ENCODE measurements at regions not wholly inside any gene's neighbourhood (a gene's known extent, or its start where the extent isn't known, plus 50 kb on each side); places are given as distances from the start of the nearest gene placed in this dataset.

DNA sequence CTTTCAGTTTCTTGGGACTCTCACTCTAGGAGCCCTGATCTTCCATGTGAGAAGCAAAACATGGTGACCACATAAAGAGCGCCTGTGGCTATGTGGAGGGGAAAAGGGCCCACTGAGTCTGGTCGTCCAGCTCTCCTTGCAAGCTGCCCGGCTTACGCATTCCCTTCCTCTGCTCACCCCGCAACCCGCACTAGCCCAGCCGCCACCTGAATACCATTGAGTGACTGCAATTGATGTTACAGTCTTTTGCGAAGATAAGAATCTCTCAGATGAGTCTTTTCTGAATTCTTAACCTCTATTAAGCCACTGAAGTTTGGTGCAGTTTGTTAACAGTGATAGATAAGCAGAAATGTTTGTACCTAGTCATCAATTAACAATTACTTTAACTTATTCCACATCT lies 589.0 kb upstream of the DPPA4 start:
- TF ChIP-seq, protein P1, sequence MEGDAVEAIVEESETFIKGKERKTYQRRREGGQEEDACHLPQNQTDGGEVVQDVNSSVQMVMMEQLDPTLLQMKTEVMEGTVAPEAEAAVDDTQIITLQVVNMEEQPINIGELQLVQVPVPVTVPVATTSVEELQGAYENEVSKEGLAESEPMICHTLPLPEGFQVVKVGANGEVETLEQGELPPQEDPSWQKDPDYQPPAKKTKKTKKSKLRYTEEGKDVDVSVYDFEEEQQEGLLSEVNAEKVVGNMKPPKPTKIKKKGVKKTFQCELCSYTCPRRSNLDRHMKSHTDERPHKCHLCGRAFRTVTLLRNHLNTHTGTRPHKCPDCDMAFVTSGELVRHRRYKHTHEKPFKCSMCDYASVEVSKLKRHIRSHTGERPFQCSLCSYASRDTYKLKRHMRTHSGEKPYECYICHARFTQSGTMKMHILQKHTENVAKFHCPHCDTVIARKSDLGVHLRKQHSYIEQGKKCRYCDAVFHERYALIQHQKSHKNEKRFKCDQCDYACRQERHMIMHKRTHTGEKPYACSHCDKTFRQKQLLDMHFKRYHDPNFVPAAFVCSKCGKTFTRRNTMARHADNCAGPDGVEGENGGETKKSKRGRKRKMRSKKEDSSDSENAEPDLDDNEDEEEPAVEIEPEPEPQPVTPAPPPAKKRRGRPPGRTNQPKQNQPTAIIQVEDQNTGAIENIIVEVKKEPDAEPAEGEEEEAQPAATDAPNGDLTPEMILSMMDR (IDR thresholded peaks at IDR 0.05): no peak
- TF ChIP-seq POLR2A (IDR thresholded peaks at IDR 0.05): no peak
